GM06990 (cell line): ENCODE measurements at regions not wholly inside any gene's neighbourhood (a gene's known extent, or its start where the extent isn't known, plus 50 kb on each side); places are given as distances from the start of the nearest gene placed in this dataset.

Experiments used
- DNase-seq: peaks from one replicate; pipeline ENCODE4 v3.0.0-alpha.2; 2011; ENCODE audit not compliant: insufficient read length; ENCODE audit errors: extremely low read depth
- H3K27me3 ChIP-seq: replicated peaks from 2 replicates; pipeline ENCODE4 v1.6.0; 2011; ENCODE audit warnings: low read length; ENCODE audit not compliant: control insufficient read depth, insufficient read depth
- H3K36me3 ChIP-seq: 2 replicates; pipeline ENCODE4 v1.5.1; 2011; ENCODE audit warnings: low read length; ENCODE audit not compliant: control insufficient read depth, insufficient read depth
- H3K4me3 ChIP-seq: replicated peaks from 2 replicates; pipeline ENCODE4 v1.5.1; 2011; ENCODE audit warnings: low read depth, mild to moderate bottlenecking, control low read depth, low read length
- CTCF ChIP-seq: IDR thresholded peaks from 2 replicates; pipeline ENCODE4 v1.5.1; 2011; ENCODE audit warnings: low read length, control low read depth, mild to moderate bottlenecking, inconsistent platforms; ENCODE audit not compliant: insufficient read depth, poor library complexity, severe bottlenecking

- no peak for DNase-seq
- TF ChIP-seq CTCF: peak; percentile 59
- no peaks in the 10 kb centered on the region for H3K27me3 ChIP-seq
- H3K36me3 ChIP-seq: no peaks in the 10 kb centered on the region
- no peak overlapping the region for H3K4me3 ChIP-seq
Observed at GRCh38 chr14:80055667-80056496, 155.4 kb downstream of the DIO2 start.

GRCh38 chr14:80055226-80055625 lies 156.1 kb downstream of the DIO2 start:
- no peaks in the 10 kb centered on the region for H3K36me3 ChIP-seq
- H3K4me3 ChIP-seq: no peak overlapping the region
- no peak for DNase-seq
- no peak for TF ChIP-seq CTCF
- no peaks in the 10 kb centered on the region for H3K27me3 ChIP-seq

DNA sequence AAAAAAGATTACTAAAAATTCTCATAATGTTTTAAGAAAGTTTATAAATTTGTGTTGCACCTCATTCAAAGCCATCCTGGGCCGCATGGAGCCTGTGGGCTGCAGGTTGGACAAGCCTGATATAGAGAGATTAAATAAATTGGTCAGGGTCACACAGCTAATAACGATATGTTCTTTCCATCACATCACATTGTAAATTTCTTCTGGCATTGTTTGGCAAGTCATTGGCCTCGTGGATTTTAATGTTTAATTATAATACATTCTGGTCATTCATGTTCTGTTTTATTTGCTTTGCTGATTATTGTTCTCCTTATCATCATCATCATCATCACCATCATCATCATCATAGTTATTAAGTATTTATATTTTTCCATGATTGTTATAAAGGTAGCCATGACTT lies 157.3 kb downstream of the DIO2 start:
- DNase-seq: no peak
- H3K27me3 ChIP-seq: no peaks in the 10 kb centered on the region
- no peak overlapping the region for H3K4me3 ChIP-seq
- TF ChIP-seq CTCF: no peak
- no peaks in the 10 kb centered on the region for H3K36me3 ChIP-seq

- no peak for TF ChIP-seq CTCF
- H3K4me3 ChIP-seq: no peak overlapping the region
- no peaks in the 10 kb centered on the region for H3K36me3 ChIP-seq
- no peak for DNase-seq
- H3K27me3 ChIP-seq: no peaks in the 10 kb centered on the region
Observed at GRCh38 chr14:80049055-80049454, 162.2 kb downstream of the DIO2 start.

DNA sequence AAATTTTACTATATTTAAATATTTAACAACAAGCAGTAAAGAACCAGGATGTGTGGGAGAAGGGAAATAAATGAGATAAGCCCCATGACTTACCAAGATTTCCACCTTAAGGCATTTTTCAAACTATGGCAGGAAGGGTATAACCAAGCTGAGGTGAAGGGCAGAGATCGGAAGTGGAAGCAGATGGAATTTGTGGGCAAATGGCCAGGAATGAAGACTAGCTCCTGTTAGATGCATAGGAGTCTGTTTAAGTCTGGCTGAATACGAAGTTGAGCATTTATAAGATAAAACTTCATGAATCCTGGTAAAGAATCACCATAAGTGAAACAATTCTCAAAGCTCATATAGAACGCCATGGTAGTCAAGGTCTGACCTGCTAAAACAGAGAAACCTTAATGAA lies 163.5 kb downstream of the DIO2 start:
- H3K27me3 ChIP-seq: no peaks in the 10 kb centered on the region
- DNase-seq: no peak
- TF ChIP-seq CTCF: no peak
- H3K36me3 ChIP-seq: no peaks in the 10 kb centered on the region
- no peak overlapping the region for H3K4me3 ChIP-seq
